OCI-LY7 (cell line): ENCODE measurements at regions not wholly inside any gene's neighbourhood (a gene's known extent, or its start where the extent isn't known, plus 50 kb on each side); places are given as distances from the start of the nearest gene placed in this dataset.

Source experiments
- BruUV-seq: library from RNA; stranded (reverse); fragments of 400-500 nt; replicated peaks from 2 replicates; lab custom pipeline; 2021; lab: Mats Ljungman, UMichigan
- CTCF ChIA-PET: fragments of 300-600 bp; sonication (Branson Sonifier 250); formaldehyde crosslinking; loops from one replicate; lab custom pipeline; 2022; ENCODE audit warnings: antibody characterized with exemption; ENCODE audit not compliant: unreplicated experiment; lab: Charles Lee
- POLR2A ChIA-PET: fragments of 300-600 bp; sonication (Branson Sonifier 250); formaldehyde crosslinking; loops from one replicate; lab custom pipeline; 2022; ENCODE audit warnings: antibody characterized with exemption; lab: Charles Lee
- DNase-seq: peaks from one replicate; pipeline ENCODE4 v3.0.0-alpha.2; 2015; ENCODE audit warnings: low spot score
- H2AFZ ChIP-seq: fragments of 200-600 bp; sonication (generic), shearing (Covaris generic); 2 replicates; pipeline ENCODE4 v1.6.1; 2014; ENCODE audit warnings: mild to moderate bottlenecking, antibody characterized with exemption, low read length, moderate library complexity
- H3K27ac ChIP-seq: fragments of 200-600 bp; sonication (generic); 2 replicates; pipeline ENCODE4 v1.5.1; 2014; ENCODE audit warnings: mixed run types, low read depth, mild to moderate bottlenecking, moderate library complexity, low read length, inconsistent platforms; ENCODE audit not compliant: poor library complexity, severe bottlenecking
- H3K36me3 ChIP-seq: fragments of 200-600 bp; sonication (generic); 2 replicates; pipeline ENCODE4 v1.6.1; 2014; ENCODE audit warnings: mild to moderate bottlenecking, antibody characterized with exemption, low read length, moderate library complexity, mixed read lengths; ENCODE audit not compliant: insufficient read depth
- H3K4me1 ChIP-seq: fragments of 200-600 bp; sonication (generic); 2 replicates; pipeline ENCODE4 v1.5.1; 2014; ENCODE audit warnings: mild to moderate bottlenecking, low read length; ENCODE audit not compliant: insufficient read depth, poor library complexity, severe bottlenecking
- H3K4me2 ChIP-seq: fragments of 200-600 bp; sonication (generic); 2 replicates; pipeline ENCODE4 v1.6.1; 2014; ENCODE audit warnings: mild to moderate bottlenecking, low read length
- H3K4me3 ChIP-seq: fragments of 200-600 bp; sonication (generic); 2 replicates; pipeline ENCODE4 v1.5.1; 2014; ENCODE audit warnings: mild to moderate bottlenecking, low read depth, low read length; ENCODE audit not compliant: poor library complexity, severe bottlenecking
- H3K79me2 ChIP-seq: fragments of 200-600 bp; sonication (generic); 2 replicates; pipeline ENCODE4 v1.6.1; 2016; ENCODE audit warnings: low read depth, mild to moderate bottlenecking, low read length, moderate library complexity, mixed read lengths; ENCODE audit not compliant: insufficient read depth
- H3K9me2 ChIP-seq: fragments of 200-600 bp; sonication (generic); 2 replicates; pipeline ENCODE4 v1.6.1; 2016; ENCODE audit warnings: mild to moderate bottlenecking, low read length, mixed read lengths; ENCODE audit not compliant: insufficient read depth
- H3K9me3 ChIP-seq: fragments of 200-600 bp; sonication (generic); 2 replicates; pipeline ENCODE4 v1.6.1; 2014; ENCODE audit warnings: mild to moderate bottlenecking, mixed run types, low read length, mixed read lengths
- H4K20me1 ChIP-seq: fragments of 200-600 bp; sonication (generic); 2 replicates; pipeline ENCODE4 v1.6.1; 2014; ENCODE audit warnings: mild to moderate bottlenecking, antibody characterized with exemption, low read length, moderate library complexity, mixed read lengths; ENCODE audit not compliant: insufficient read depth
- EZH2phosphoT487 ChIP-seq: fragments of 200-600 bp; sonication (generic); IDR thresholded peaks from 2 replicates; pipeline ENCODE4 v1.6.1; 2018; ENCODE audit warnings: low read depth, borderline replicate concordance, mild to moderate bottlenecking, mixed run types, antibody characterized with exemption, low read length, moderate library complexity, mixed read lengths
- intact Hi-C: fragments of 100-400 bp; cut with micrococcal nuclease; formaldehyde crosslinking; loops from one replicate; pipeline ENCODE4 v1.10.0; 2022; ENCODE audit not compliant: unreplicated experiment
- TF ChIP-seq, protein P1 (sequence below): fragments of 200-600 bp; sonication (generic); conservative IDR thresholded peaks from 2 replicates; pipeline ENCODE4 v1.5.1; 2014; ENCODE audit warnings: mild to moderate bottlenecking, antibody characterized with exemption, low read length, moderate library complexity, mixed read lengths

DNA sequence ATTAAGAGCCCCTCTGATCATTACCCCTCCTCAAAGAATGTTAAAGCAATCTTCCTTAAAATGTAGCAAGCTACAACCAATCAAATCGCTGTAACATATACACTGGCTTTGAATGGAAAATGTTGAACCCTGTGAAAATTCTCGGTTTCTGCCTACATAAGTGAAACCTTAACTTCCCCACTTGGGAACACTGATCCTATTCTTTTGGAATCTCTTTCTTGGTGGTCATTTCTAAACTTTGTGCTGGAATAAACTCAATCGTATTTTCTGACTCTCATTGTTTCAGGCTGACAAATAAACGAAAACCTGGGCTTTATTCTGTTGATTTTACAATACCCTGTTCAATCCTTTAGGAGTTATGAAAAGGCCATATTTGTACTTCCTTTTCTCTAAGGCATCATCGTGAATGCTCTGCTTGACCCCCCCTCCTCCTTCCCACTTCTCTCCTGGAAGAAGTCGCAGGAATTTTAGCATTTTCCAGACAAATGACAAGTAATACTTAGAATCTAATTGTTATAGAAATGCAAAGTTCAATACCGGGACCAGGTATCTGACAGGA lies 155.1 kb upstream of the FAM13C start:
- intact Hi-C loops = no loop called here
- Histone ChIP-seq H3K79me2 (no peaks in the 10 kb centered on the region), H4K20me1 (no peaks in the 10 kb centered on the region), H2AFZ (no peak overlapping the region), H3K9me2 (no peaks in the 10 kb centered on the region), H3K4me2 (no peak overlapping the region), H3K4me3 (no peak overlapping the region), H3K36me3 (no peaks in the 10 kb centered on the region), H3K27ac (no peak overlapping the region), H3K4me1 (no peaks in the 10 kb centered on the region), H3K9me3 (no peaks in the 10 kb centered on the region)
- no TSS peak for BruUV-seq
- ChIA-PET CTCF (no interaction called here), POLR2A (no interaction called here)
- DNase-seq = no peak
- TF ChIP-seq, protein P1, sequence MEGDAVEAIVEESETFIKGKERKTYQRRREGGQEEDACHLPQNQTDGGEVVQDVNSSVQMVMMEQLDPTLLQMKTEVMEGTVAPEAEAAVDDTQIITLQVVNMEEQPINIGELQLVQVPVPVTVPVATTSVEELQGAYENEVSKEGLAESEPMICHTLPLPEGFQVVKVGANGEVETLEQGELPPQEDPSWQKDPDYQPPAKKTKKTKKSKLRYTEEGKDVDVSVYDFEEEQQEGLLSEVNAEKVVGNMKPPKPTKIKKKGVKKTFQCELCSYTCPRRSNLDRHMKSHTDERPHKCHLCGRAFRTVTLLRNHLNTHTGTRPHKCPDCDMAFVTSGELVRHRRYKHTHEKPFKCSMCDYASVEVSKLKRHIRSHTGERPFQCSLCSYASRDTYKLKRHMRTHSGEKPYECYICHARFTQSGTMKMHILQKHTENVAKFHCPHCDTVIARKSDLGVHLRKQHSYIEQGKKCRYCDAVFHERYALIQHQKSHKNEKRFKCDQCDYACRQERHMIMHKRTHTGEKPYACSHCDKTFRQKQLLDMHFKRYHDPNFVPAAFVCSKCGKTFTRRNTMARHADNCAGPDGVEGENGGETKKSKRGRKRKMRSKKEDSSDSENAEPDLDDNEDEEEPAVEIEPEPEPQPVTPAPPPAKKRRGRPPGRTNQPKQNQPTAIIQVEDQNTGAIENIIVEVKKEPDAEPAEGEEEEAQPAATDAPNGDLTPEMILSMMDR = no peak
- TF ChIP-seq EZH2phosphoT487 = no peak

DNA sequence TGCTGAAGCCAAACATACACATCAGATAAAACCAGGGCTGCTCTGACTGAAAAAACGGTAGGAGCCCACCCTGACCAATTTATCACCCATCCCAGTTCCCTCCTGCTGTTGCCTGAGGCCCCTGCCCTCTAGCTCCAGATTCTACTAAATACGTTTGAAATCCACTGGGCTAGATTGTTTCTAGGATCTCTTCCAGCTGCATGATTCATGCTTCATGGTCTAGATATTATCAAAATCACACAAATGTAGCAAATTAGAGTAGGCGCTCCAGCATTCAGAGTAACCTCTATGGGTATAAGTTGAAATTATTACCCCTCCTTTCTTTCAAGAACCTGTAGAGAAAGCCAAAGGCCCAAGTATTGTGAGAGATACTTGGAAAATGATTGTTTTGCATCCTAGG lies 151.2 kb upstream of the FAM13C start:
- Histone ChIP-seq H3K4me2 (no peak overlapping the region), H4K20me1 (no peaks in the 10 kb centered on the region), H3K4me3 (no peak overlapping the region), H2AFZ (no peak overlapping the region), H3K79me2 (no peaks in the 10 kb centered on the region), H3K9me2 (no peaks in the 10 kb centered on the region), H3K4me1 (no peaks in the 10 kb centered on the region), H3K27ac (no peak overlapping the region), H3K9me3 (no peaks in the 10 kb centered on the region), H3K36me3 (no peaks in the 10 kb centered on the region)
- CTCF ChIA-PET = no interaction called here
- intact Hi-C loops = no loop called here
- POLR2A ChIA-PET = no interaction called here
- no TSS peak for BruUV-seq
- DNase-seq = no peak
- no peak for TF ChIP-seq EZH2phosphoT487
- TF ChIP-seq, protein P1 = no peak

DNA sequence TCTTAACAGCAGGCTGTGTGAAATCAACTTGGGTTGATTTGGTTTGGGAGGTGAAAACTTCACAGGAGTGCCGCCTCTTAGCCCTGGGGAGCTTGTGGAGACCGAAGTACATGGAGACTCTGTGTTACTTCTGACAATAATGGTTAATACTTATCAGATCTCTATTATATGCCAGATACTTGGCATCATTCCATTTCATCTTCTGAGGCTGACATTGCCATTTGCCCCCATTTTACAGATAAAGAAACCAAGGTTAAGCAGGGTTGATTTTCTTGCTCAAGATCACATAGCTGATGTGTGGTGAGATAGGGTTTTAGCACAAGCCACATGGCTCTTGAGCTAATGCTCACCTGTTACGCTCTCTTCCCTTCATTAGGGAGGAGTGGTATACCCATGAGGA lies 150.6 kb upstream of the FAM13C start:
- intact Hi-C loops = no loop called here
- BruUV-seq = no TSS peak
- H3K4me3 ChIP-seq = no peak overlapping the region
- H3K9me2 ChIP-seq = no peaks in the 10 kb centered on the region
- ChIA-PET POLR2A (no interaction called here), CTCF (no interaction called here)
- H3K79me2 ChIP-seq = no peaks in the 10 kb centered on the region
- H3K4me2 ChIP-seq = no peak overlapping the region
- H3K4me1 ChIP-seq = no peaks in the 10 kb centered on the region
- H3K36me3 ChIP-seq = no peaks in the 10 kb centered on the region
- no peaks in the 10 kb centered on the region for H3K9me3 ChIP-seq
- H4K20me1 ChIP-seq = no peaks in the 10 kb centered on the region
- TF ChIP-seq, protein P1 = no peak
- no peak for TF ChIP-seq EZH2phosphoT487
- H2AFZ ChIP-seq = no peak overlapping the region
- DNase-seq = no peak
- H3K27ac ChIP-seq = no peak overlapping the region
